ENCODE measurements at regions not wholly inside any gene's neighbourhood (a gene's known extent, or its start where the extent isn't known, plus 50 kb on each side); places are given as distances from the start of the nearest gene placed in this dataset.

DNA sequence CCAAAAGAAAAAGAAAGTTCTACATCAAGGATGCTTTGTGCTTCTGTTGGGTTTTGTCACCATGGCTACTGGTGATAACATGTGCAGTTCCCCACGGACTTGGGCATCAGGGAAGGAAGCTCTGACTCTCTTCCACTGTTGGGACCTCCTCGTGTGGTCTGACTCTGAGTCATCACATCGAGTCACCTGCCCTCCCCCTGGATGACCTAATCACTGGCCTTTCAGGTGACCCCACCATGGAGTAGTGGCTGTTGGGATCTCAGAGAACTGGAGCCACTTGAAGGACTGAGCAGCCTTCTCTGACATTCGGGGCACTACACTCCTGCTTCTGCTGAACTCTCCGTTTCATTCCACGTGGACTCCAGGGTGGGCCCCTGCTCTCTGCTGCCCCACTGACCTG is 60.8 kb upstream of the DOCK1 start:
- intact Hi-C loops (cut with DNase I): no loop called here
- Histone ChIP-seq H3K27me3 (no peaks in the 10 kb centered on the region), H3K36me3 (replicated peaks in 1 of 2) (no peaks in the 10 kb centered on the region), H3K4me1 (replicated peaks in 1 of 2) (no peaks in the 10 kb centered on the region), H3K4me3 (no peak overlapping the region), H3K27ac (no peak overlapping the region), H3K9me3 (replicated peaks in 1 of 3) (no peaks in the 10 kb centered on the region)
- 29 to 76% (median 56%) methylated on average over 2 to 6 of the region's 6 CpGs for WGBS, 4 donors
- no peak for DNase-seq
- no peak for TF ChIP-seq CTCF (IDR thresholded peaks at IDR 0.05)
- TF ChIP-seq POLR2A (IDR thresholded peaks at IDR 0.05): no peak

DNA sequence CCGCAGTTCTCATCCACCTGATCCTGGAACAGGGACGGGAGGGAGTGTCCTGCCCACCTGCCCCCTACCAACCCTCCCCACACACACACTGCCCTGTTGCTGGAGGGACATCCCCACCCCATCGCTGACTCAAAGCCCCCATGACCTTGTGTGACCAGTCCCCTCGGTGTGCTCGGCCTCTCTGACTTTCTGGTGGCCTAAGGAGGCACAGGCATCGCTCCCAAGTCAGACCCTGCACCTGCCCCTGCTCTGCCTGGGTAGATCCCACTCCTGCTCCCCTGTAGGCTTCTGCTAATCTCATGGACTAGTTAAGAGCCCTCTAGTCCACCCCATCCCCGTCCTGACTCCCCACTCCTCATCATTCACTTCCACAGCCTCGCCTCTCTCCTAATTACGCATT is 58.8 kb upstream of the DOCK1 start:
- Histone ChIP-seq H3K27ac (no peak overlapping the region), H3K27me3 (no peaks in the 10 kb centered on the region), H3K4me1 (replicated peaks in 1 of 2) (no peaks in the 10 kb centered on the region), H3K9me3 (replicated peaks in 1 of 3) (no peaks in the 10 kb centered on the region), H3K4me3 (no peak overlapping the region), H3K36me3 (replicated peaks in 1 of 2) (no peaks in the 10 kb centered on the region)
- 74 to 88% (median 86%) methylated on average over 9 of the region's 9 CpGs for WGBS, 4 donors
- TF ChIP-seq CTCF (IDR thresholded peaks at IDR 0.05) (no peak), POLR2A (IDR thresholded peaks at IDR 0.05) (no peak)
- no peak for DNase-seq
- intact Hi-C loops (cut with DNase I): no loop called here

GRCh38 chr10:126846959-126847358 is 58.3 kb upstream of the DOCK1 start:
- Histone ChIP-seq H3K27ac (no peak overlapping the region), H3K4me3 (no peak overlapping the region), H3K4me1 (replicated peaks in 1 of 2) (no peaks in the 10 kb centered on the region), H3K27me3 (no peaks in the 10 kb centered on the region), H3K36me3 (replicated peaks in 1 of 2) (no peaks in the 10 kb centered on the region), H3K9me3 (replicated peaks in 1 of 3) (no peaks in the 10 kb centered on the region)
- intact Hi-C loops (cut with DNase I): no loop called here
- 65 to 91% (median 83%) methylated on average over 2 of the region's 2 CpGs for WGBS, 4 donors
- TF ChIP-seq POLR2A (IDR thresholded peaks at IDR 0.05) (no peak), CTCF (IDR thresholded peaks at IDR 0.05) (no peak)
- no peak for DNase-seq

DNA sequence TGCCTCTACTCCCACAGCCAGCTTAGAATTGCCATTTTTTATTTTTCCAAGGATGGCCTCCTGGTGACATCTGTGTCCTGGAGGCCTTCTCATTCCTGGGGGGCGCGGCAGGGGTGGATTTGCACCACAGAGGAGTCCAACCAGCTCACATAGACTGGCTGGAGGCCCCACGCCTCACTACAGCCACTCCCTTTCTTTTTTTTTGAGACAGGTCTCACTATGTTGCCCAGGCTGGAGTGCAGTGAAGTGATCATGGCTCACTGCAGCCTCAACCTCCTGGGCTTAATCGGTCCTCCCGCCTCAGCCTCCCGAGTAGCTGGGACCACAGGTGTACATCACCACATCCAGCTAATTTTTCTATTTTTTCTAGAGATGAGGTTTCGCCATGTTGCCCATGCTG is 57.6 kb upstream of the DOCK1 start:
- no peak overlapping the region for H3K27ac ChIP-seq
- no peaks in the 10 kb centered on the region for H3K27me3 ChIP-seq
- WGBS, 4 donors: 82 to 96% (median 90%) methylated on average over 3 to 7 of the region's 7 CpGs
- intact Hi-C loops (cut with DNase I): no loop called here
- TF ChIP-seq CTCF (IDR thresholded peaks at IDR 0.05): no peak
- no peaks in the 10 kb centered on the region for H3K9me3 ChIP-seq (replicated peaks in 1 of 3)
- no peaks in the 10 kb centered on the region for H3K4me1 ChIP-seq (replicated peaks in 1 of 2)
- H3K4me3 ChIP-seq: no peak overlapping the region
- DNase-seq: no peak
- H3K36me3 ChIP-seq (replicated peaks in 1 of 2): no peaks in the 10 kb centered on the region

Data from adrenal gland (tissue), 9 donors.